Psoas muscle (tissue), 7 donors: ENCODE measurements at regions not wholly inside any gene's neighbourhood (a gene's known extent, or its start where the extent isn't known, plus 50 kb on each side); places are given as distances from the start of the nearest gene placed in this dataset.

Experiments used
- ATAC-seq, 4 donors: fragments of 200-7000 bp; cut with Tn5 transposase; one replicate each; pipeline ENCODE4 v1.9.1; 2020; ENCODE audit warnings: moderate library complexity in 3 of 4, mild to moderate bottlenecking in 2 of 4
- DNase-seq, 2 donors: peaks; one replicate each; pipeline ENCODE4 v3.0.0-alpha.2; 2020
- H3K27ac ChIP-seq: fragments of 200-600 bp; one replicate; pipeline ENCODE4 v1.8.0; 2022
- H3K27me3 ChIP-seq, 3 donors: fragments of 200-600 bp in 1 of 3; one replicate each; pipeline versions ENCODE4 v1.6.1 to v1.8.0; 2013 to 2022; ENCODE audit warnings: low read length in 2 of 3, mild to moderate bottlenecking in 2 of 3, moderate library complexity in 1 of 3; ENCODE audit not compliant: insufficient read depth in 3 of 3
- H3K36me3 ChIP-seq, 2 donors: fragments of 200-600 bp in 1 of 2; one replicate each; pipeline versions ENCODE4 v1.6.1 to v1.8.0; 2013 to 2022; ENCODE audit warnings: low read depth in 1 of 2, mild to moderate bottlenecking in 1 of 2, moderate library complexity in 1 of 2; ENCODE audit not compliant: insufficient read depth in 1 of 2
- H3K4me1 ChIP-seq: fragments of 200-600 bp; one replicate; pipeline ENCODE4 v1.8.0; 2022
- H3K4me3 ChIP-seq: fragments of 200-600 bp; one replicate; pipeline ENCODE4 v1.8.0; 2022; ENCODE audit warnings: mild to moderate bottlenecking
- H3K9me3 ChIP-seq: fragments of 200-600 bp; one replicate; pipeline ENCODE4 v1.8.0; 2022
- CTCF ChIP-seq: fragments of 200-600 bp; IDR thresholded peaks from one replicate; pipeline ENCODE4 v1.8.0; 2022; ENCODE audit warnings: antibody characterized with exemption
- WGBS, 3 donors: extraction: QIAGEN DNeasy Blood & Tissue Kit; methylation state at CpG; one replicate each; pipeline versions ENCODE4 v1.1.6 to v1.1.7; 2013; 5-methylcytosine and 5-hydroxymethylcytosine counted together
- intact Hi-C, 2 donors: fragments of 100-400 bp; cut with DNase I; formaldehyde crosslinking; loops; one replicate each; pipeline versions ENCODE4 v1.11.0 to v1.14.2; 2022
- donor health status: healthy with polysubstance abuse.
- donor health status: DM: no; HTN: no; CAD: no; lungs with moderate emphysema.
- donor health status: Bipolar disorder and iron deficiency.
- donor health status: healthy.
- donor health status: DM: yes; HTN: yes; CAD: no.
- donor health status: DM: no; HTN: no; CAD: no.
- donor health status: DM: yes; HTN: yes; CAD: no.

GRCh38 chr21:36624105-36624504 lies 74.8 kb upstream of the SIM2 start:
- WGBS, 3 donors, result 92 to 97% (median 94%) methylated on average over 4 of the region's 4 CpGs
- intact Hi-C loops, result no loop called here
- no peaks in the 10 kb centered on the region for H3K4me1 ChIP-seq
- no peak for DNase-seq
- TF ChIP-seq CTCF, result no peak
- no peaks in the 10 kb centered on the region for H3K9me3 ChIP-seq
- H3K36me3 ChIP-seq, result no peaks in the 10 kb centered on the region
- H3K27me3 ChIP-seq, result peaks cover 0 to 6% (median 1%) of the 10 kb centered on the region in 3 donors
- no peak overlapping the region for H3K4me3 ChIP-seq
- H3K27ac ChIP-seq, result no peak overlapping the region
- no peak for ATAC-seq

DNA sequence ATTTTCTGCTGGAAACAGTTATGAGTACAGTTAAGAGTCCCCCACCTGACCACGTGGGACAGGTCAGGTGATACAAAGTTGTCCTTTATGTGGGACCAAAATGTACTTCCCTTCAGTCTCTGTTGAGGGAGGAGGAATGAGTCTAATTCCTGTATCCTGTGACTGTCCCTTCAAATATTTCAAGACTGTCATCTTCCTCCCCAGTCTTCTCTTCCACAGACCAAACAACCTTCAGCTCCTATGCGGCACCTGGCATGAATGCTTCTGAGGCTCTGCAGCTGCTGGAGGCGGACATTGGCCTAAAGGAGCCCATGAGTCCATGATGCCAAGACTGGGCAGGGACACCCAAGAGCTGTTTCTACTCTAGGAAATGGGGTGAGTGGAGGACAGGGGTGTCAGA lies 72.1 kb upstream of the SIM2 start:
- H3K9me3 ChIP-seq, result no peaks in the 10 kb centered on the region
- no peak for DNase-seq
- WGBS, 3 donors, result 84 to 87% (median 87%) methylated on average over 3 of the region's 3 CpGs
- peaks cover 0 to 8% (median 1%) of the 10 kb centered on the region in 3 donors for H3K27me3 ChIP-seq
- no peak overlapping the region for H3K4me3 ChIP-seq
- ATAC-seq, result no peak
- TF ChIP-seq CTCF, result no peak
- no peak overlapping the region for H3K27ac ChIP-seq
- intact Hi-C loops, result no loop called here
- no peaks in the 10 kb centered on the region for H3K4me1 ChIP-seq
- H3K36me3 ChIP-seq, result no peaks in the 10 kb centered on the region

GRCh38 chr21:36627242-36627641 lies 71.7 kb upstream of the SIM2 start:
- WGBS, 3 donors, result 87 to 92% (median 90%) methylated on average over 5 of the region's 5 CpGs
- Histone ChIP-seq H3K27me3 (peaks cover 0 to 8% (median 1%) of the 10 kb centered on the region in 3 donors), H3K36me3 (no peaks in the 10 kb centered on the region), H3K9me3 (no peaks in the 10 kb centered on the region), H3K4me3 (no peak overlapping the region), H3K27ac (no peak overlapping the region), H3K4me1 (no peaks in the 10 kb centered on the region)
- DNase-seq, result no peak
- intact Hi-C loops, result no loop called here
- no peak for TF ChIP-seq CTCF
- ATAC-seq, result no peak

DNA sequence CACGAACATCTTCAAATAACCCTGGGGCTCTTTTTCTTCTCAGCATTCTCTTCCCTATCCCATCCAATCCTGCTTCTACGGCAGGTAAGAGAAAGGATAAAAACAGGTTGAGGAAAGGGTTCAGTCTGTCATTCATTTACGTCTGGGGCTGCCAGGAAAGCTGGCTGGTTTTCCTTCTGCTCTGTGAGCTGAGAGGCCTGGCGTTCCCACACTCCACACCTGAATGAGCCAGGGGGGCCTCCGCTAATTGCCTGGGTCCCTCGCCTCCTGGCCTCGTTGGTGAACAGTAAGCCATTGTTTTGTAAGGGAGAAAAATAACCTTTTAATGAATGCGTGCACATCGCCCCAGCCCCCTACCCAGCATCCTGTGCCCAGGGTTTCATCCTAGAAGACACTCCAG lies 70.8 kb upstream of the SIM2 start:
- H3K27me3 ChIP-seq, result peaks cover 0 to 8% (median 3%) of the 10 kb centered on the region in 3 donors
- no peaks in the 10 kb centered on the region for H3K4me1 ChIP-seq
- H3K27ac ChIP-seq, result no peak overlapping the region
- ATAC-seq (no peak), DNase-seq (no peak)
- TF ChIP-seq CTCF, result no peak
- 75 to 82% (median 81%) methylated on average over 9 of the region's 9 CpGs for WGBS, 3 donors
- intact Hi-C loops, result no loop called here
- no peak overlapping the region for H3K4me3 ChIP-seq
- no peaks in the 10 kb centered on the region for H3K36me3 ChIP-seq
- no peaks in the 10 kb centered on the region for H3K9me3 ChIP-seq

DNA sequence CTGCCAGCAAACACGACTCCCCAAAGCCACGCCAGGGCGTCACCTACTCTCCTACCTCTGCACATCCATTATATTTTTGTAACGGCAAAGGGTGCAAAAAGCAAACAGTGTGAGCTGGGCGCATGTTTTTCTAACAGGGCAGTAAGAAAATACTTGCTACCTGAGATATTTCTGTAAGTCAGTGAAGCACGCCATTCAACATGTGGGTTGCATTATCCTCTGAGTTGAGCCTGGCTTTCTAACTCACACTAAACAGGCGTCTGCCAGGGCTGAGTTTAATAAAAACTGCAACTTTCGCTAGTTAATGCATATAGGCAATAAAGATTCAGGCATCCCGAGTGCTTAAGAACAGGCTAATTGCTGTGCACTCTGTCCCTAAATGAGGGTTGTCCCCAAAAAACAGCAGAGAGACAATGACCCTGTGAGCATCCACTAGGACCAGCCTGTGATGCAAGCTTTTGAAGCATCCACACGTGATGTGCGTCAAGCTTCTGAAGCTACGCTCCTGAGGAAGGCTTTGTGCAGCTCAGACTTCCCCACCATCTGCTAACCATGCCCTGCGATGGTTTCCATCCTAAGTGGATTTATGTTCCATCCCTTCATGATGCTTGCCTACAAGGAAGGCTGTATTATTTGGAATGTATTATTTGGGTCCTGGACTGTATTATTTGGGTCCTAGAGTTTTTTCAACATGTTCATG lies 70.0 kb upstream of the SIM2 start:
- H3K4me3 ChIP-seq, result no peak overlapping the region
- H3K9me3 ChIP-seq, result no peaks in the 10 kb centered on the region
- no peaks in the 10 kb centered on the region for H3K4me1 ChIP-seq
- H3K27me3 ChIP-seq, result peaks cover 0 to 8% (median 2%) of the 10 kb centered on the region in 3 donors
- DNase-seq (no peak), ATAC-seq (no peak)
- intact Hi-C loops, result no loop called here
- no peak overlapping the region for H3K27ac ChIP-seq
- no peak for TF ChIP-seq CTCF
- no peaks in the 10 kb centered on the region for H3K36me3 ChIP-seq
- 75 to 76% (median 75%) methylated on average over 13 of the region's 13 CpGs for WGBS, 3 donors
